ENCODE measurements at regions not wholly inside any gene's neighbourhood (a gene's known extent, or its start where the extent isn't known, plus 50 kb on each side); places are given as distances from the start of the nearest gene placed in this dataset.
"Not testable (repeated sequence)": the region's sequence is repeated elsewhere in the genome, so short reads cannot be mapped to it uniquely, and the experiment has no call there.

- no peak for DNase-seq (ENCODE audit: extremely low read depth in 1 of 2, low read depth in 1 of 2)
Observed at GRCh38 chr4:153877898-153878297, 89.0 kb upstream of the SFRP2 start.

DNA sequence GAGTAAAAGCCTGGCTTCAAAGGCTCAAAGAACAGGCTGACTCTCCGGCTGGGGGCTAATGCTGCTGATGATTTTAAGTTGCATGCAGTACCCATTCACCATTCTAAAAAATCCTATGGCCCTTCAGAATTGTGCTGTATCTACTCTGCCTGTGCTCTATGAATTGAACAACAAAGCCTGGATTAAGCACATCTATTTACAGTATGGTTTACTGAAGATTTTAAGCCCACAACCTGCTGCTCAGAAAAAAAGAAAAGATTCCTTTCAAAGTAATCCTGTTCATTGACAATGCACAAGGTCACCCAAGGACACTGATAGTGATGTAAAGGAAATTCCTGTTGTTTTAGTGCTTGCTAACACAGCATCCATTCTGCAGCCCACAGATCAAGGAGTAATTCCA lies 84.9 kb upstream of the SFRP2 start:
- DNase-seq (ENCODE audit: extremely low read depth in 1 of 2, low read depth in 1 of 2), result no peak

DNA sequence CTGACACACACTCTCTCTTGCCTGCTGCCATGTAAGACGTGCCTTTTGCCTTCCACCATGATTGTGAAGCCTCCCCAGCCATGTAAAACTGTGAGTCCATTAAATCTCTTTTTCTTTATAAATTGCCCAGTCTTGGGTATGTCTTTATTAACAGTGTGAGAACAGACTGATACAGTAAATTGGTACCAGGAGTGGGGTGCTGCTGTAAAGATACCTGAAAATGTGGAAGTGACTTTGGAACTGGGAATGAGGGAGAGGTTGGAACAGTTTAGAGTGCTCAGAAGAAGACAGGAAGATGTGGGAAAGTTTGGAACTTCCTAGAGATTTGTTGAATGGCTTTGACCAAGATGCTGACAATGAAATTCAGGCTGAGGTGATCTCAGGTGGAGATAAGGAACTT lies 77.9 kb upstream of the SFRP2 start:
- DNase-seq (ENCODE audit: extremely low read depth in 1 of 2, low read depth in 1 of 2), result not testable (repeated sequence)

DNA sequence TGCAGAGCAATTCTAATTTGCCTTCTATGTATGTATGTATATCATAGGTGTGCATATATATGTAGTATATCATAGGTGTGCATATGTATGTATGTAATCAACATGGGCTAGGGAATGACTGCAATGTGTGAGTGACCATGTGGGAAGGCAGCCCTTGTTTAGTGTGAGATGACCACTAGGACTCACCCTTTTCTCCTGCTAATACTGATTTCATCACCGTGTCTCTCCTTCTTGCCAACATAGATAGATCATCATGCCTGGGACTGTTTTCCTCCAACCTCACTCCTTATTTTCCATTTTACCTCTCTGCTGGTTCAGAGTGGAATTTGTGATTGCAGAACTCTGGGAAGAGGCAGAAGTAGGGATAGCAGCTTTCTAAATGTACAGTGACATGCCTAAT lies 63.6 kb upstream of the SFRP2 start:
- DNase-seq (ENCODE audit: extremely low read depth in 1 of 2, low read depth in 1 of 2), result no peak

DNA sequence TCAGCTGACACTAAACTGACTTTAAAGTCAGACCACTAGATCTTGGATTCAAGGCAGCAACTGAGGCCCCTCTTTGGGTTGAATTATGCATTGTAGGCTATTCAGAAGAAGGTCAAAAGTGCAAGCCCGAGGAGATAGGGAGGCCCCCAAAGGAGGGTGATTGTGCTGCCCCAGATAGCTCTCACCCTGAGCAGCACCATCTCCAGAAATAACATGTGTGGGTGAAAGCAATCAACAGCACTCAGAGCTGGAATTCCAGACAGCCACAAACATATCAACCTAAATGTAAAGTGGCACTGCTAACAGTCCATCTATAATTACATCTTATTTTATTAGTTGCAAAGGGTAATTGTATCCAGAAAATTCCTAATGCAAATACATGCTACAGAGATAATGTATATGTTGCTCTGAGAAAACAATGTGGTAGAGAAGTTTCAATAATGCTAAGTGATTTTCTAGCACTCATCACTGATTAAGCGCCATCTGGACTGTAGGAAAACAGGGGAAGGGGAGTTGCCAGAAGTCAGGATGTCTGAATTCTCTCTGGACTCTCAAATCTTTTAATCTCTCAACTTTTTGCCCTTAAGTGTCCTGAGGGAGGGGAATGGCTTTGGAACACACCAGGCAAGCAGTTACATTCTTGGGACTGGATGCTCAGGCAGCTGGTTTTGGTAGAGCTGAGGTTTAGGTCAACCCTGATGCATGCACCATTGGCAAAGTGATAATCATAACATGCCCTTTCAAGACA lies 61.8 kb upstream of the SFRP2 start:
- no peak for DNase-seq (ENCODE audit: extremely low read depth in 1 of 2, low read depth in 1 of 2)

DNA sequence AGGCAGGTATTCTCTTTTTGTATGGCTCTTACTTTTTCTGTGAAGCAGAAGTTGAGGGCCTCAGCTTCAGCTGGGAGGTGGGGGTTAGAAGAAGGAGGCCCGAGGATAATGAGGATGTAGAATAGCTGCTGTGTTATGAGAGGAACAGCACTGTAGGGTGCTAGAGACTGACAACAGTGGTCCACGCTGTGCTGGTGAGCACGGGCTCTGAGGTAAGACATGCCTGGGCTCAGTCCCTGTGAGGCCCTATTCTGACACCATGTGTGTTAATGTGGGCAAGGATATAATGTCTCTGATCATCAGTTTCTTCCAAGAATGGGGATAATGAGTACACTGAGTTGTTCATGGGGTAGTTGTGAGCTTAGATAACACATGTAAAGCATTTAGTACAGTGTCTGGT lies 55.3 kb upstream of the SFRP2 start:
- no peak for DNase-seq (ENCODE audit: extremely low read depth in 1 of 2, low read depth in 1 of 2)

All from stimulated activated CD8-positive, alpha-beta memory T cell treated with anti-CD3 and anti-CD28 coated beads, Interleukin-7, amount 100 ng/mL, for 48 hours (primary cell).